Activated CD8-positive, alpha-beta memory T cell treated with anti-CD3 and anti-CD28 coated beads for 36 hours (primary cell): ENCODE measurements at regions not wholly inside any gene's neighbourhood (a gene's known extent, or its start where the extent isn't known, plus 50 kb on each side); places are given as distances from the start of the nearest gene placed in this dataset.

Source experiments
- CTCF ChIA-PET: fragments of 350-600 bp; sonication (Branson Sonifier 250); formaldehyde crosslinking; loops from one replicate; lab custom pipeline; 2021; ENCODE audit warnings: antibody characterized with exemption; lab: Charles Lee
- POLR2A ChIA-PET: fragments of 350-600 bp; sonication (Branson Sonifier 250); formaldehyde crosslinking; loops from one replicate; lab custom pipeline; 2021; ENCODE audit warnings: antibody characterized with exemption; lab: Charles Lee

DNA sequence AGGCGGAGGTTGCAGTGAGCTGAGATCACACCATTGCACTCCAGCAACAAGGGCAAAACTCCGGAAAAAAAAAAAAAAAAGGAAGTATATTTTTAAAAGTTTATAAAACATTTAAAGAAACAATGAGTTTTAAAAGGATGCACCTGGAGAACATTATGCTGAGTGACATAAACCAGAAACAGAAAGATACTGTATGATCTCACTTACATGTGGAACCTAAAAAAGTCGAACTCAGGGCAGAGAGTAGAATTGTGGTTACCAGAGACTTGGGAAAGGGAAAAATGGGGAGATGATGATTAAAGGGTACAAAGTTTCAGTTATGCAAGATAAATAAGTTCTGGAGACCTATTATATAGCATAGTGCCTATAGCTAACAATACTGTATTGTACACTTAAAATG, 52.8 kb upstream of the RTN4 start:
- POLR2A ChIA-PET, result no interaction called here
- CTCF ChIA-PET, result interaction anchor here (0.7 kb wide), 2 partner anchors 290 to 296 kb away, joined by 3 read pairs; no protein-coding TSS in a partner anchor

DNA sequence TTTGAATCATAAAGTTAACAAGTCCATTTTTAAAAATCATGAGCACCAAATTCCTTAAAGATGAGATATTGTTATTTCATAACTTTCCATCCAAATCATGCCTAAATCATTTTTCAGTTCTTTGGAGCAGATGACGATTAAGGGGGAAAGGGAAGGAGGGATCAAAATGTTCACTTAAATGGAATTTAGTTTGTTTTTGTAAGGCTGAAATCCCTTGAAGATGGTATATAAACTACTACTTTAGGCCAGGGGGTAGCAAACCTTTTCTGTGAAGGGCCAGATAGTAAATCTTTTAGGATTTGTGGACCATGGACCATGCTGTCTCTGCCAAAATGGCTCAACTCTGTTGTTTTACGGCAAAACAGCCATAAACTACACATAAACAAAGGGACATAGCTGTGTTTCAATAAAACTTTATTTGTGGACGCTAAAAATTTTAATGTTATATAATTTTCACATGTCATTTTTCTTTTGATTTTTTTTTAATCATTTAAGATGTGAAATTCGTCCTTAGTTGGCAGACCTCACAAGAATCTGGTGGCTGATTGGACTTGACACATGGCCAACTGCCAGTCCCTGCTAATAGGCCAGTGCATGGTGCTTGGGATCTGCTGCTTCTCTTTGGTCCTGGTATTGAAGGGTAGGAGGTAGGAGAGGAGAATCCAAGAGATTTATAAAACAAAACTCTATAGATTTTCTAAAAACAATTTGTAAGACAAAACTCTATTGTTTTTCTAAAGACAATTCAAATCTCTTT, 52.0 kb upstream of the RTN4 start:
- ChIA-PET CTCF (interaction anchor here (0.7 kb wide), 2 partner anchors 291 to 295 kb away, joined by 3 read pairs; no protein-coding TSS in a partner anchor), POLR2A (no interaction called here)

DNA sequence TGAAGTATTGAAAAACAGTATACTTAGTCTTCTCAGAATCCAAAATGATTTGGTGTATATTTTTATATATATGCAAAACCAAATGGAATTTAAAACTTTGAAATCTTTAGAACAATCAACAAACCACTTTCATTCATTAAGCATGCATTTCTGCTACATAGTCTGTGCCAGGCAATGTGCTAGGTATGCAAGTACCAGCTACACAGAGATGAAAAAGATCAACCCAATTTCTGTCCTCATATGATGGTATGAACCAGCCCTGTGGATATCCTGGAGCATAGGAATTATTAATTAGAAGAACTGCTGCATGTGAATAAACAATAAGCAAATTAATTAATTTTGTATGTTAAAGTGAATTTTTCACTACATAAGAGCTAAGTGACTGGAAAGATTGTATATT, 51.2 kb upstream of the RTN4 start:
- CTCF ChIA-PET, result no interaction called here
- POLR2A ChIA-PET, result no interaction called here

DNA sequence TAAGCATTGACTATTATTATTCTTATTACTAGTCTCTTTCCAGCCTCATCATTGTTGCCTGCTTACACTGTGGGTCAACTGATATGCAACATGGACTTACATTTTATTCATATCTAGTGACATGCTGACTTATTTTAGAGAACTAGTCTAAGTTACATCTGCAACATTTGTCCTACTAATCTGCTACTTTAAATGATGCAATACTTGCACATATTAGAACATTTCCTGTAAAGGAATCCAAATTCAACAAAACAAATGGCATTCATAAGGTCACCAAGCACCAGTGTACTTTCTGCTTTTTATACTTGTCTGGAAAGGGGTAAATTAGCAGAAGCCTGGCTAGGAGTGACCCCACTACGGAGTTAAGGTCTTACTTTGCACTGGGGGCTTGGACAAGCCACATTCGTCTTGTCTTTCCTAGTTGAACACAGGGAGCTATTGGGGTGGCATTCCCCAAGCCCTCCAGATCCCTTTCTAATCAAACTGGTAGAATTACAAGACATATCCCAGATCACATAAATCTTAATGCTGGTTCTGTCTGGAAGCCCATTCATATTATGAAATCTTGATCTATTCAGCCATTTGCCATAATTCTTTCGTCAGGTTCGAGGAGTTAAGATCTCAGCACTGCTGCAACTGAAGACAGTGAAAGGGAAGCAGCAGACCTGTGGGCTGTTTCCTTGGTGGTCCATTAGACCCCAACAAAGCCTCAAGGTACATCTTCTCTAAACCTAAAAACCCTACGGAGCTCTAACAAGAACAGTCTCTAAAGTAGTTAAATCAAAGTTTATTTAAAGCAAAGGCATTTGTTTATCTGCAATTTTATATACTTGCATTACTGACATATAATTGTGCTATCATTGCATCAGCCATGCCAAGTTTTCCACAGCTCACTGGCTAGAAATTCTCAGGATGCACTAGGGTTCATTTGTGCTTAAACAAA, 49.9 kb upstream of the RTN4 start:
- POLR2A ChIA-PET, result interaction anchor here (0.6 kb wide), 1 partner anchor 25 kb away, joined by 4 read pairs; no protein-coding TSS in a partner anchor

More for the DNA sequence above, 49.9 kb upstream of the RTN4 start:
- CTCF ChIA-PET, result interaction anchor here (0.5 kb wide), 1 partner anchor 922 kb away, joined by 3 read pairs; no protein-coding TSS in a partner anchor
